GM19438 (cell line): ENCODE measurements at regions not wholly inside any gene's neighbourhood (a gene's known extent, or its start where the extent isn't known, plus 50 kb on each side); places are given as distances from the start of the nearest gene placed in this dataset.
"Not testable (repeated sequence)": the region's sequence is repeated elsewhere in the genome, so short reads cannot be mapped to it uniquely, and the experiment has no call there.

Source experiments
- ATAC-seq: cut with Tn5 transposase; IDR thresholded peaks from one replicate; pipeline ENCODE4 v1.9.1; 2021; ENCODE audit warnings: low read depth; ENCODE audit not compliant: unreplicated experiment

- no peak for ATAC-seq
Observed at GRCh38 chr7:10325395-10325794, 648.3 kb upstream of the PHF14 start.

DNA sequence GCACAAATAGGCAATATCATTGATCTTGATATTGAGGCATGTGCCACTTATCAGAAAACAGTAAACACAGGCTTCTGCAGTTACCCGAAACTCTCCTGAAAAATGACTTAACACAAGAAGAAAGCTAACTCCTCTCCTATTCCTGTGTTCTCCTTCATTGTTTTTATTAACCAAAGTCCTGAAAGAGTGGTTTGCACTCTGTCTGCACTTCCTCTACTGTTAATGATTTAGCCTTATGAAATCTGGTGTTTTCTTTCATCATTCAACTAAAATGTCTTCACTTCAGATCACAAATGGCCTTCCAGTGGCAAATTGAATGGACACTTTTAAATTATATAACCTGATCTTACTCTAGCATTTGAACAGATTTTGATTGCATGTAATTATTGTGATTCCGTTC lies 630.6 kb upstream of the PHF14 start:
- ATAC-seq = no peak

- ATAC-seq = no peak
Observed at GRCh38 chr7:10346032-10346431, 627.6 kb upstream of the PHF14 start.

DNA sequence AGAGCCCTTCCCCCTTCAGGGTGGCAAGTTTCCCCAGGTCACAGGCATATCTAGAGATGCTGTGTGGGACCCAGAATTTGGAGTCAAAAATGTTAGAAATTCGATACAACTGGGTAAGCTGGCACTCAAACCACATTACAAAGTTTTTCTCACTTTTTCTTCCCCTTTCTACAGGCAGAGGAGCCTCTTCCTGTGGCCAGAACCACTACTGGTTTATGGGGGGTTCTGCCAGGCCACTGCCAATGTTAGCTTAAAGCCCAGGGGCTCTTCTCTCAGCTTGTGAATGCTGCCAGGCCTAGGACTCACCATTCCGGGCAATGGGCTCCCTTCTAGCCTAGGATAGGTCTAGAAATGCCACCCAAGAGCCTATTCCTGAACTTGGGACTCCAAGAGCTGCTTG lies 617.9 kb upstream of the PHF14 start:
- no peak for ATAC-seq

- no peak for ATAC-seq
Observed at GRCh38 chr7:10360050-10360449, 613.6 kb upstream of the PHF14 start.

DNA sequence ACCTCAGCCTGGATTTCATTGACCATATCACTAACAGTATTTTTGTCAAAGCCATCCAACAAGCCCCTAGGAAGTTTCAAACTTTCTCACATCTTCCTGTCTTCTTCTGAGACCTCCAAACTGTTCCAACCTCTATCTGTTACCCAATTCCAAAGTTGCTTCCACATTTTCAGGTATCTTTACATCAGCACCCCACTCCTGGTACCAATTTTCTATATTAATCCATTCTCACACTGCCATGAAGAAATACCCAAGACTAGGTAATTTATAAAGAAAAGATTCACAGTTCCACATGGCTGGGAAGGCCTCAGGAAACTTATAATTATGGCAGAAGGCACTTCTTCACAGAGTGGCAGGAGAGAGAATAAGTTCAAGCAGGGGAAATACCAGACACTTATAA lies 571.9 kb upstream of the PHF14 start:
- no peak for ATAC-seq

- no peak for ATAC-seq
Observed at GRCh38 chr7:10412422-10413019, 561.2 kb upstream of the PHF14 start.

DNA sequence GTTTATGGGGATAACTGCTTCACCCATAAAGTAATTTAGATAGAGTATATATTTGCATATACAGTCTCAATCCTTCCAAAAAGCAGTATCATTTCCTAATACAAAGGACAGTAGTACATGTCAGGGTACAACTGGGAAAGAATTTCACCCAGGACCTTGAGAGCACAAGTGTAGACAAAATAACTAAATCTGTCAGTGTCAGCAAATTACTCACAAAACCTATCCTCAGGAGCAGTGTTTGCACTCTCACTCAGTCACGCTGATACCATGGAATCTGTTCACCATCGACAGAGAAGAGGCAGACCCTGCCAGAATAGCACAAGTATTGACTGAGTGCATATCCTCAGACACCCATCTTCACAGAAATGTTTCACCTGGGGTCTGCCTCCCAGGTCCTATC lies 554.7 kb upstream of the PHF14 start:
- ATAC-seq = no peak

DNA sequence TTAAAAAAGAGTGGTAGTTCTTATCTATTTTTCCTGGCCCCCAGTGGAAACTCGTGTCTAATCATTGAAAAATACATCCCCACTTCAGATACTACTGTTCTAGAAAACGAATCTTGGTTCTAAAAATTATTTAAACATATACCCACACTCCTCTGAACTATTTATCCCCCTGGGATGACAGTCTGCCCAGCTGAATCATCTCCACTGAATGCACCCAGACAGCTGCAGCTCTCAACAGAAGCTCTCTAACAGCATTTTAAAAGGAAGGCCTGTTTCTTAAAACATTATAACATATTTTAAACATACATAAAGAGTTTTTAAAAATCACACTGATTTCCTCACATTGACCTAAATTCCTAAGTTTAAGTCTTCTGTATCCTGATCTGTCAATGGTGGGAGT lies 544.6 kb upstream of the PHF14 start:
- ATAC-seq = no peak

DNA sequence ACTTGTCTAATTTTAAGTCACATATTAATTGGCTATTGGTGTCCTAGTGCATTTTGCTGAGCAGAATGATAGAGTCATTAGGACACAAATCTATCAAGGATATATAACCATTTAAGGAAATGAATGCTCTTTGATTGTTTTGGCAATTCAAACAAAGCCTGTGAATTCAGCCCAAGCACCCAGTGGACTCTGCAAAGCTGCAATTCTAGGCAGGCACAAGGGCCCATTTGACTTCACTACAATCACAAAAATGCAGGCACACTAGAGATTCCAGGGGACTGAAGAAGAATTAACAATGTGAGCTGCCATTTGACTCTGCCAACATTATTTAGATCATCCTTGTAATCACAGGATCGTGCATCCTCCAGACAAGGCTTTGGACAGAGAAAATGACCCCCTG lies 544.2 kb upstream of the PHF14 start:
- ATAC-seq = no peak

DNA sequence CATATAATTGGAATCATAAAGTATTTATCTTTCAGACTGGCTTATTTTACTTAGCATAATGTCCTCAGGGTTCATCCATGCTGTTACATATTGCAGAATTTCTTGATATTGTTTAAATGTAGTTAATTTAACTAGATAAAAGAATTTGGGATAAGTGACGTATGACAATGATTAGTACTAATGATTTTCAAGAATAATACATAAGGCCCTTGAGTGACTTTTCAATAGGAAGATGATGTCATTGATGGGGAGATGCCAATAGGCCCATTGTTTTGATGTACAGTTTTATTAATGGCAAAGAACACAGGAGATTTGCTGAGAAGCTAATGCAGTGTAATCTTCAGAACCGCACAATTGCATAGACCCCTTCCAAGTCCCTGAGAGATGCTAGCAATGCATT lies 537.4 kb upstream of the PHF14 start:
- no peak for ATAC-seq

GRCh38 chr7:10439027-10439426 lies 534.6 kb upstream of the PHF14 start:
- ATAC-seq = no peak

GRCh38 chr7:10455936-10456335 lies 517.7 kb upstream of the PHF14 start:
- no peak for ATAC-seq

DNA sequence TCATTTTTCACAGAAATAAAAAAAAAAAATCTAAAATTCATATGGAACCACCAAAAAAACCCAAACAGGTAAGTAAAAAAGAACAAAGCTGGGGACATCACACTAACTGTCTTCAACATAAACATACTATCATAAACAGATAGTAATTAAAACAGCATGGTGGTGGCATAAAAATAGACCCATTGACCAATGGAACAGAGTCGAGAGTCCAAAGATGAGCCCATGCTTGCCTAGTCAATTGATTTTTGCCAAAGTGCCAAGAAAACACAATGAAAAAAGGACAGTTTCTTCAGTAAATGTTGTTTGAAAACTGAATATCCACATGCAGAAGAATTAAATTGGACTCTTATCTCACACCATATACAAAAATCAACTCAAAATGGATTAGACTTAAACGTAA lies 513.2 kb upstream of the PHF14 start:
- ATAC-seq = no peak

DNA sequence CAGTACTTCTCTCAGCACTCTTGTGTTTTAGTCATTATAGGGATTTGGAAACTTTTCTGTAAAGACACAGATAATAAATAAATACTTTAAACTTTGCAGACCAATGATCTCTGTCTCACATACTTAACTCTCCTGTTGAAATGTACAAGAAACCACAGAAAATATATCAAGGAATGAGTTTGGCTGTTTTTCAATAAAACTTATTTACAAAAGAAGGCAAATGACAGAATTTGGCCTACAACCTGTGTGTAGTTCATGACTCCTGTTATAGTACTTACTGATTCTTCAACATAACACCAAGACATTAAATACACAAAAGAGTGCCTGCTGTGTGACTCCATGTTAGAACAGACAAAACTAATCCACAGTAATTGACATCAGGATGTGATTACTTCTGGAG lies 510.0 kb upstream of the PHF14 start:
- no peak for ATAC-seq

- ATAC-seq = not testable (repeated sequence)
Observed at GRCh38 chr7:10465536-10465935, 508.1 kb upstream of the PHF14 start.

GRCh38 chr7:10468908-10469307 lies 504.8 kb upstream of the PHF14 start:
- no peak for ATAC-seq

GRCh38 chr7:10469476-10469875 lies 504.2 kb upstream of the PHF14 start:
- no peak for ATAC-seq

- ATAC-seq = no peak
Observed at GRCh38 chr7:10471280-10472058, 502.2 kb upstream of the PHF14 start.

DNA sequence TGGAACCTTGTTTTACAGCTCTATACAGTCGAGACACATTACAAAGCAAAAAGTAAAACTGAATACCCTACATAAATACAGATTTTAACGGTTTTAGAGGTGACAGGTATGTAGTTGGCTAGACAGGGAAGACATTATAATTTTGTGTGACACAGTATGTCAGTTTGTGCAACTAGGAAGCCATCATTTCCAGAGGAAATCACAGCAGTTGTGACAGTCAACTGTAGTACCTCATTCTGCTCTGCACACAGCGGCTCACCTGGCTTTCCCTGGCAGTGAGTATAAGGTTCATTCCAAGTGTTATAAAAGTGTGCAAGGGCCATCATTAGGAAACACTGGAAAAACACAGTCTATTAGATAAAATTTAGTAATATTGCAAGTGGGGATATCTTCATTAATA lies 501.6 kb upstream of the PHF14 start:
- no peak for ATAC-seq

- no peak for ATAC-seq
Observed at GRCh38 chr7:10473569-10473968, 500.1 kb upstream of the PHF14 start.

GRCh38 chr7:10474048-10474447 lies 499.6 kb upstream of the PHF14 start:
- ATAC-seq = no peak
